NCI-H1092 (cell line): ENCODE measurements at regions not wholly inside any gene's neighbourhood (a gene's known extent, or its start where the extent isn't known, plus 50 kb on each side); places are given as distances from the start of the nearest gene placed in this dataset.
"Not testable (repeated sequence)": the region's sequence is repeated elsewhere in the genome, so short reads cannot be mapped to it uniquely, and the experiment has no call there.

Experiments
- DNase-seq: peaks from one replicate; lab custom pipeline; 2025; lab: John Stamatoyannopoulos, UW

DNA sequence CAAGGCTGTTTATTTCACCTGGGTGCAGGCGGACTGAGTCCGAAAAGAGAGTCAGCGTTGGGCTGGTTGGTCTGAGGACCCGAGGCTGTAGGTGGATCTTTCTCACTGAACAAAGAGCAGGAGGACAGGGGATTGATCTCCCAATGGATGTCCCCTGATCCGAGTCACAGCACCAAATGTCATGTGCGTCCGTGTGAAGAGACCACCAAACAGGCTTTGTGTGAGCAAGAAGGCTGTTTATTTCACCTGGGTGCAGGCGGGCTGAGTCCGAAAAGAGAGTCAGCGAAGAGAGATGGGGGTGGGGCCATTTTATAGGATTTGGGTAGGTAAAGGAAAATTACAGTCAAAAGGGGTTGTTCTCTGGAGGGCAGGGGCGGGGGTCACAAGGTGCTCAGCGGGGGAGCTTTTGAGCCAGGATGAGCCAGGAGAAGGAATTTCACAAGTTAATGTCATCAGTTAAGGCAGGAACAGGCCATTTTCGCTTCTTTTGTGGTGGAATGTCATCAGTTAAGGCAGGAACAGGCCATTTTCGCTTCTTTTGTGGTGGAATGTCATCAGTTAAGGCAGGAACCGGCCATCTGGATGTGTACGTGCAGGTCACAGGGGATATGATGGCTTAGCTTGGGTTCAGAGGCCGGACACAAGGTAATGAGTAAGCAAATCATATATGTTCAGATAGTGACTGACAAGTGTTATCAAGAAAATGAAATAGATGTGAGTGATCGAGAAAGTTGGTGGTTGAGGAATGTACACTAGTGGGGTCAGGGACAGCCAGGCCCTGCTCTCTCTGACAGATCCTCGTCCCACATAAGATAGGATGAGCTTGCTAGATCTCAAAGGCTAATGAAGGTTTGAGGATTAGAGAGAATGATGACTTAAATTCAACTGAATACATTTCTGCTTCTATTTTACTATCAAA is 760.0 kb downstream of the KCNT2 start:
- DNase-seq: not testable (repeated sequence)

DNA sequence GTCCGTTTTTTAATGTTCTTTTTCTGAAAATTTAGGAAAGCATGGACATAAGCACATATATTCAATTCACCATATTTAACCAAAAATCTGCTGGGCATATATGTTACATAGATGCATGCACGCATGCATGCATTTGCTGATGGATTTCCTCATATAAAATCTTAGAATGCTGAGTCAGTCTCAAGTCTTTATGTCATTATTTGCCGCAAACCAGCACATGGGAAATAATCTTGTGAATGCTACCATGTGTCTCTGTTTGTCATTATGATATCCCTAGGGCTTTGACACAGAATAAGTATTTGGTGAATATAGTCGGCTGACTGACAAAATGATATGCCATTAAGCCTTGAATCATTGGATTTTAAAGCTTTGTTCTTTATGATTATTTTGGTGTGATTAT is 776.5 kb downstream of the KCNT2 start:
- DNase-seq: no peak

DNA sequence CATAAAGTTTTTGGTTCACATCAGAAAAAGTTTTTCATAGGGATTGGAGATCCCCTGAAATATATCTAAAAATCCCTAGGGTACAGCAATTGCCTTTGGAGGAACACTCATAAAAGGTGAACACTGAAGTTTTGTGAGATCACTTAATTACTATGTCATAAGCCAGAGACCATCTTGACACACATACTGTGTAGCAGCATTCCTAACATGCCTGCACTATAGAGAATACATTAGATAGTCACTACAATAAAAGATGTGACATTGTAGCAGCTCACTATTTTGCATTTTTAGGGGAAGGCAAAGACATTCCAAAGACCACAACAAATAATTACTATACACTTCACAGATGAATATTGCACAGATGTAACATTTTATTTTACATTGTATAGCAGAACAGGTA is 779.9 kb downstream of the KCNT2 start:
- DNase-seq: no peak

DNA sequence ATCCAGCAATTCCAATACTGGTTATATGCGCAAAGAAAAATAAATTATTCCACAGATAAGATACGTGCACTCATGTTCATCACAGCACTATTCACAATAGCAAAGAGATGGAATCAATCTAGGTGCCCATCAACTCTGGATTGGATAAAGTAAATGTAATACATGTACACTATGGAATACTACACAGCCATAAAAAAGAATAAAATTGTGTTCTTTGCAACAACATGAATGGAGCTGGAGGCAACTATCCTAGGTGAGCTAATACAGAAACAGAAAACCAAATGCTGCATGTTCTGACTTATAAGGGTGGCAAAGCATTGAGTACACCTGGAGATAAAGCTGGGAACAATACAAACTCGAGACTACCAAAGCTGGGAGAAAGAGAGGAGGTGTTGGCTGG is 787.3 kb downstream of the KCNT2 start:
- DNase-seq: no peak

DNA sequence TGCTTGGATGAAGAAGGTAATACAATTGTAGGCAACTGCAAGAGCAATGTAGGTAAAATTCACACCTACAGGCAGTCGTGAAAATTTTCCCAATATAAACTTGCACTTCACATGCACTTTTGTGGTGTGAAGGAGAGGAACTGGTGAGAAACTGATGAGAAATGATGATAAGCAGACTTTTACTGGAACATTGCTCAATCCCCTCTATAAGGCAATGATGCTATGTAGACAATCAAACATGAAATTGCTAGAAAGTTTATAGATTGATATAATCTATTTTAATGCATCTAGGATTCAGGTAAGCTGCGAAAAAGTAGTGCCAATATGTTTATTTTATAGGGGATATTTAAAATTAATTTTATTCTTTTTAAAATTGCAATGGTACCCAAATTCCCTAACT is 802.2 kb downstream of the KCNT2 start:
- DNase-seq: no peak

DNA sequence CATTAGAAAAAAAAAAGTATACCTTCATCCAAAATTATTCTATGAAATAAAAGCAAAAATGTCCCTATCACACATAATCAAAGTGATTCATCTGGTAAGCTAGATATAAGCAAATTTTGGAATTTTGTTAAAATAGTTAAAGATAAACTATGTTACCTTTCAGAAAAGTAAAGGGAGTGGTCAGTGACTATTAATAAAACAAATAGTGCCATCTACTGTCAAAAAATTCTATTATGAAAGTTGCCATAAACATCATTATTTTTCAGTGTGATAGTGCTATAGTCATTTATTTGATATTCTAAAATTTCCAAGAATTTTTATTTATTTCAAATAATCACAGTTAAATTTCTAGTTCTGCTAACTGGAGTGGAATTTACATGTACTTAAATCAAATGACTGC is 803.7 kb downstream of the KCNT2 start:
- no peak for DNase-seq

DNA sequence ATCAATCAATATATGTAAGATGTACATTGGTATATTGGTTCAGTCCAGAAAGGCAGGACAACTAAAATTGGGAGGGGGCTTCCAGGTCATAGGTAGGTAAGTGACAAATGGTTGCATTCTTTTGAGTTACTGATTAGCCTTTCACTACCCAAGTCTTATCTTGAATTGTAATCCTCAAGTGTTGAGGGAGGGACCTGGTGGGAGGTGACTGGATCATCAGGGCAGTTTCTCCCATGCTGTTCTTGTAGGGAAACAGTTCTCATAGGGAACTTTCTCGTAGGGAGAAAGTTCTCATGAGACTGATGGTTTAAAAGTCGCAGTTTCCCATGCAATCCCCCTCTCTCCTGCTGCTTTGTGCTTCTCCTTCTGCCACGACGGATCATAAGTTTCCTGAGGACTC is 809.2 kb downstream of the KCNT2 start:
- no peak for DNase-seq

DNA sequence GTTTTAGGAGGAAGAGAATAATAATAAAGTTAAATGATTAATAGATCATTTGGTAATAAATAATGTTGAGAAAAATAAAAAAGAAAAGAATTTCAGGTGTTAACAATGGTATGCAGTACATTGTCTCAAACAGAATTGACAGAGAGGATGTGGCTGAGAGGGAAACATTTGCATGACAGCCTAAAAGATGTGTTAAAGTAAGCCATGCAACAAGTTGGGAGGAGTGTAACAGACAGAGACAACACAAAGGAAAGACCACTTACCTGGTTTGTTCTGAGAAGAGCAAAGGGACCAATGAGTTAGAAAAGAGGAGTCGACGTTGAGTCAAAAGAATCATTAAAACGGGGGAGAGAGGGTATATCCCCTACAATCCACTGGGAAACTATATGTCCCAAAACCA is 814.0 kb downstream of the KCNT2 start:
- DNase-seq: no peak

DNA sequence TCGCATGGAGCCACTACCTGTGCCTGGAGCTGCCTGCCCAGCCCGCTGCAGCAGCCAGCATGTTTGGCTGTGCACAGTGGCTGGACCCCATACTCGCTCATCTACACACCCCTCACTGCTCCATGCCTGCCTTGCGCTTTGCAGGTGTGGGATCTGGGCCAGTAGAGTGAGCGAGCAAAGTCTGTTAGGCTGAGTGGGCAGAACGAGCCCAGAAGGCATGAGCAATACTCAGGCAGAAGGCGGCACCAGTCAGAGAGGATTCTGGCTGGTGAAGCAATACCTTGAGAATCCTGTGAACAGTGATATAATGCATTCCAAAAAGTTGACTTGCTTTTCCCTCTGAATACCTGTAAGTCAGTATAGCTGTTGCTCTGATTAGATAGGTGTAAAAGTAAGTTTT is 816.4 kb downstream of the KCNT2 start:
- DNase-seq: no peak

DNA sequence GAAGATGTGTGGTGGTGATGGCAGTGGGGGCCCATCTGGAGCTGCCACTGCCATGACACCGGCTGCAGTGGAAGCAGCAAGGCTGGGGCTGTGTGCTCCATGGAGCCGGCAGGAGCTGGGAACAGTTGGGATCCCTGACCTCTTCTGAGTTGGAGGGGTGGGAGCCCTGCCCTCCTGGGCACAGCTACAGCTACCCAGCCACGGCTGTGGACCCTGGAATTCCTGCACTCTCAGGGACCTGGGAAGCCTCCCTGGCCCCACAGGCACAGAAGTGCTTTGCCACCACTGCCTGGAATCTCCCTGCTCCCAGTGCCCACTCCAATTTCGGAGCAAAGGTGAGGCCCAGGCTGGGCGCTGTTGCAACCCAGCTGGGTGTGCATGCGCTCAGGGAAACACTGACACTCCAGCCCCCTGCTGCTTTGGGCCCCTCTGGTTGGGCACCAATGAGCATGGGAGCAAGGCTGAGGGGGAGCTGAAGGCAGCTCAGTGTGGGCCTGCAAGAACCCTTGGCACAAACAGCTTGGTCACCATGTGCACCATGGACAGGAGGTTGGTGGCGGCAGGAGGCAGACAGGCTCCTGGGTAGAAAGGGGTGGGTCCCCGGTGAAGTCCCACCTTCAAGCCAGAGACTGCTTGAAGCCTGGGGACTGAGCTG is 817.6 kb downstream of the KCNT2 start:
- DNase-seq: no peak

DNA sequence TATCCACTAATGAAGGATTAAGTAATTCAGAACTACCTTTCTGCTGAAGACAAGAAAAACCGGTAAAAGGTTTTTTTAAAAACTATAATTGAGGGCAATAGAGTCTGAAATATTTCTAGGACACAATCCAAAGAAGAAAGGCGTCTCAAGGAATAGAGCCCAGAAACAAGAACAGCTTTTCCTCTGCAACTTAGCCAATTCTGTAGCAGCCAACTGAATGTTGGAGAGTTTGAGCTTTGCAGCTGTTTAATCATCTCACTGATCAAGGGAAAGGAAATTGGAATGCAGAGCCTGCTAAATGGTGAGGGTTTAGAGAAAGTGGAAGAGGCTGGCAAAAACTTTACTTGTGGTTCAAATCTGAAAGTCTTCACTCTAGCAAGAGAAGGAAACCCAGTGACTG is 818.9 kb downstream of the KCNT2 start:
- DNase-seq: no peak

DNA sequence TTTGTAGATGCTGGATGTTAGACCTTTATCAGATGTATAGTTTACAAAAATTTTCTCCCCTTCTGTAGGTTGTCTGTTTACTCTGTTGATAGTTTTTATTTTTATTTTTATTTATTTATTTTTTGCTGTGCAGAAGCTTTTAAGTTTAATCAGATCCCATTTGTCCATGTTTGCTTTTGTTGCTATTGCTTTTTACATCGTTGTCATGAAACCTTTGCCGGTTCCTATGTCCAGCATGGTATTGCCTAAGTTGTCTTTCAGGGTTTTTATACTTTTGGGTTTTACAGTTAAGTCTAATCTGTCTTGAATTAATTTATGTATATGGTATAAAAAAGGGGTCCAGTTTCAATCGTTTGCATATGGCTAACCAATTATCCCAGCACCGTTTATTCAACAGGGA is 819.5 kb downstream of the KCNT2 start:
- no peak for DNase-seq

DNA sequence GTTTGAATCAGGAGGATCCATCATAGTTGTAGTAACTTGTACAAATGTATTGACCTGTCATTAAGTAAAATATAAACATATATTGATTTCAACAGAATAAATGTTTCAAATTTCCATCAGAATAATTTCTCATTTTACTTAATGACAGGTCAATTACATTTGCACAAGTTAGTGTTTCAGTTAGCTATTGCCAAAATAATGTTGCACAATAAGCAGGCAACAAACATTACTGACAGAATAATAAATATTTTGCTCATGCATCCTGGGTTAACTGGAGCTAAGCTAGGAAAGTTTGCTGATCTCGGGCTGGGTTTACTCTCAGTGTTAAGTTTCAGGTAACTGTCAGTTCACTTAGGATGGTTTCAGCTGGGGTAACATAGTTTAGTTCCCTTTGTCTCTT is 822.4 kb downstream of the KCNT2 start:
- DNase-seq: no peak

DNA sequence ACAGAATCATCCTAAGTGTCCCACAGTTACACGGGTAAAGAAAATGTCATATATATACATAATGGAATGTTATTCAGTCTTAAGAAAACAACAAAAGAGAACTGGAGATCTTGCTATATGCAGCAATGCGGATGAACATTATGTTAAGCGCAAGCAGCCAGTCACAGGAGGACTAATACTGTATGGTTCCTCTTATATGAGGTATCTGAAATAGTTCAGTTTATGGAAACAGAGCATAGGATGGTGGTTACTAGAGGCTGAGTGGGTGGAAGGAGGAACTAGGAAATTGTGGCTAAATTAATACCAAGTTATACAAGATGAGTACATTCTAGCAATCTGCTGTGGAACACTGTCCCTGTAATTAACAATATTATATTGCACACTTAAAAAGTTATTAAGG is 834.3 kb downstream of the KCNT2 start:
- no peak for DNase-seq

DNA sequence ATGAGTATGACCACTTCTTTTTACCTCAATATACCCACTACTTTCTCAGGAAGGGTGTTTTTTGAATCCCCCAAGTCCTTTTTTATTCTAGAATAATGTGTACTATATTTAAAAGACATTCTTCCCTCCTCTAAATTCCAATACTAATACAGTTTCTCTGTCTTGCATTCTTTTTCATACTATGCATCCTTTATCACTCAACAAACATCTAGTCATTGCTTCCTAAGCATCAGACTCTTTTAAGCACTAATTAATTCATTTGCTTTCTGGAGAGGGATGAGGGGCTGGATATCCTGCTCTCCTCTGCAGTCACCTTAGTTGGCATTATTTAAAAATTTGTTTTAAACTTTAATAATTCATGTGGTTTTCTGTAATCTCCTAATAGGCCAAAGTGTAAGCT is 838.8 kb downstream of the KCNT2 start:
- no peak for DNase-seq

DNA sequence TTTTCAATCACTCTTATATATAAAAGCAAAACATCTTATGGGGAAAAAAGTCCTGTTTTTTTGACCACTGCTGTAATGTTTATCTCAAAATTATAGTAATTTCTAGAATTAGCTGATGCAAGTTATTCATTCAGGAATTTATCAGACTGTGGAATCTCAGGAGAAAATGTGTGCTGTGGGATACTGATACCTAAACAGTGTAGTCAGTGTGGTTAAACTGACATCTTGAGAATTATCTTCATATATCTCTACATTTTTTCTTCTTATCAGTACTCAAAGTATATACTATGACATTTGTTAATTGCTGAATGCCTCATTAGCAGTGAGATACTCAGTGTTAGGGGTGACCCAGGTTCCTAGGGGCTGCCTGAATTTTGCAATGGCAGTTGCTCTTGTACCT is 839.3 kb downstream of the KCNT2 start:
- no peak for DNase-seq

DNA sequence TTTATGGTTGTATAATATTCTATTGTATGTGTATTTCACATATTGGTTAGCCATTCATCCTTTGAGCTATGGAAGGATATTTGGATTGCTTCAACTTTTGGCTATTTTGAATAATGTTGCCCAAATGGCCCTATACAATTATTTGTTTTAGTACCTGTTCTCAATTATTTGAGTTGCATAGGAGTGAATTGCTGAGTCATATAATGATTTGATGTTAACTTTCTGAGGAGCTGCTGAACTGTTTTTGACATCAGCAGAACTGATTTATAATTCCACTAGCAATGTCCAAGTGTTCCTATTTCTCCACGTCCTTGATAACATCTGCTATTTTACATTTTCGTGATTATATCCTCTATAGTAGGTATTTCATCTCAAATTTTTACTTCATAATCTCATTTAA is 839.9 kb downstream of the KCNT2 start:
- DNase-seq: no peak

DNA sequence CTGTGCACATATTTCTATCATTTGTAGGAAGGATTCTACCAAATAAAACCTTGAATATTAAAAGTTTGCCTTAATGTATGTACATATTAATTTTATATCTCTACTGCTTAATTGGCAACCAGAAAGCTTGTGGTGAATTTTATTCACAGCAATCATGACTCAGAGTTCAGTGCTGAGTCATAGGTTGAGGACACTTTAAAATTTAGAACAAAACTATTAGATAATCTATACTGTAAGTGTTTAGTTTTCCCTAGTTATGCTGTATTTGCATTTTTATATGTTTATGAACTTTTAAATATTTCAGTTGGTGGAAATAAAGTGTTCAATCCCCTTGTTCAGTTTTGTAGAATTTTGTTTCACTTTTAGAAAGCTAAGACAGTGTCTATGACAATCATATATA is 841.5 kb downstream of the KCNT2 start:
- DNase-seq: no peak

DNA sequence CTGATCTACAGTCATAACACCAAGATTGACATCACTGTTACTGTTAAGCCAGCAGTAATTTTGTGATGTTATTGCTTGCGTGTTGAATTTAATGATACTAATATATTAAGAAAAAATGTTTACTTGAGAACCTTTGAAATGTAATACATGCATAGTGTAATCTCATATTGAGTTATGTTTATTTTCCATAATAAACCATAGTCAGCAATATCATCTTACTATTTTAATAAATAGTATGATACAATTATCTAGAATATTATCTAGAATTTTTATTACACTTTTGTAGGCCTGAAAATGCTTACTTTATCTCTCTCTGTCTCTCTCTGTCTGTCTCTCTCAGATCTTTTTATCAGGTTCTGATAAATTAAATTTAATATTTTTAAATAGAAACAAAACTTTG is 843.1 kb downstream of the KCNT2 start:
- DNase-seq: no peak

DNA sequence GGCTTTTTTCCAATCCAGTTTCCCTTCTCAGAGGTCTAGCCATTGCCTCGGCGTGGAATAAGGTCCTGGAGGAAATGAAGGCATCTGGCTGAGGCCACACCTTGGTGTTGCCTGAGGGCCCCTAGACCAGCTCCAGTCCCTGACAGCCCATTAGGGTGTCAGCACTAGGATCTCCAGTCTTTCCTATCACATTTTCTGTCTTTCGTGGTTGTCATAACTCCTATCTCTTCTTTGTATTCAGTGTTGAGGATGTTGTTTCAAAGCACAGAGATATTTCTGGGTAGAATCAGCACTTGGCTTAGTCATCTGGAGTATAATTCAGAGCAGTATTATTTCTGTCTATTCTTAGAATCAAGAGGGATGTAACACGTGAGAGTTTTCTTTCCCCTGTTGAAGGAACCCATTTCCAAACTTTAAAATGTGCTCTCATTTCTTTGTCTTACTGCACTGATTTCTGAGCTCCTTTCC is 844.3 kb downstream of the KCNT2 start:
- no peak for DNase-seq

DNA sequence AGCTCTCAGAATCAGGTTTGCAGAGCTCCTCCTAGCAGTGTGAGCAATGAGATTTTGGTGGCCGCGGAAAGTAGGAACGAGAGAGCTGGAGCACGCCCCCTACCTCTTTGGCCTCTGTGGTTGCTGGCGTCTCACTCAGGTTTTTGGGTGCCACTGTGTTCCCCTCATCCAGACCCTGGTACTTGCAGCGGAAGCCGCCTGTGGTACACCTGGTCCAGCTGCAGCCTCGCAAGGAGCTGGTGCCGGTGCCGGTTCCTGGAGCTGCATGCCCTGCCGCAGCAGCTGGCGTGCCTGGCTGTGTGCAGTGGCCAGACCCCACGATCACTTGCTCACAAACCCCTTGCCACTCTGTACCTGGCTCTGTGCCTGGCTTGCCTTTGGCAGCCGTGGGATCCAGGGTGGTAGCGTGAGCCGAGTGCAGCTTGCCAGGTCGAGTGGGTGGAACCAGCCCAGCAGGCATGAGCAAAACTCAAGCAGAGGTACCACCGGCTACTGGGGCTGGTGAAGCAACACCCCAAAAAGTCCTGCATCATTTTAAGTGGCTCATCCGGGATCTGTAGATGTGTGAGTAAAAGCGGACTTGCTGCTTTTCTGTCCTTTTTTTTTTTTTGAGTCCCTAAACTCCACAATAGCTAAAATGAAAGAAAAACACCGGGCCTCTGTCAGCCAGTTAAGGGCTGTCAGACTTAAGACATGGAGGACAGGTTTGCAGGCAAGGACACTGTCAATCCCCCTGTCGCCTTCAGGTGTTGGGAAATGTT is 844.9 kb downstream of the KCNT2 start:
- DNase-seq: peak; percentile 84

DNA sequence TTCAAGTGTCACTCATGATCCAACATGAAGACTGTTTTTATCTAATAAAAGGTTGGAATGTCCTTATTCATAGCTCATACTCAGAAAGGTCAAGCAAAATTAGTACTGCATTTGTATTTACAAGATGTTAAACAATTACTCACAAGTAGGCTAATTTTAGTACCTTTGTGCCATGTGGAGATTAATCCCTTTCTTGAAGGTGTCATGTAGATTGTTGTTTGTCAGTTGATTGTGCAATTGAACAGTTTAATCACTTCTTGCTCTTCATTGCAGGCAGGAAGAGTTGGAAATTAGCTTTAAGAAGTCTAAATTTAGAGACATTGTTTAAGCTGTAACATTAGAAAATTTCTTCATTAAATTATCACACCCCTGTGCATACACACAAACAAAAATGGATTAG is 847.1 kb downstream of the KCNT2 start:
- DNase-seq: no peak

DNA sequence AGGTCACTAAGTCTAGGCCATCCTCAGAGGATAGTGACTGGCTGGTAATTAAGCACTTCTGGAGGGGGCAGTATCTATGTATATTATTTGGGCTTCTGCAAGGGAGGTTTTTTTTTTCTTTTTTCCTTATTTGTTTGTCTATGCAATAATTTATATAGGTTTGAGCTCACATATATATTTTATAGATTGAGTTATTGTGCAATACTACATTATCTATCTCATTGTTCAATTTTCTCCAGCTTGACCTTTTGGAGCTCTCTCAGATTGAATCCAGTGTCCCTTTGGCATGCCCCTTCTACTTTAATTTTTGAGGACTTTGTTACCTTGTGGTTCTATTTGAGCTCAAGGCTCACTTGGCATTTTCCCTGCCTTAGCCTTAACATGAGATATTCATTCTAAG is 852.1 kb downstream of the KCNT2 start:
- DNase-seq: no peak
